ENCODE measurements at regions not wholly inside any gene's neighbourhood (a gene's known extent, or its start where the extent isn't known, plus 50 kb on each side); places are given as distances from the start of the nearest gene placed in this dataset.
"Not testable (repeated sequence)": the region's sequence is repeated elsewhere in the genome, so short reads cannot be mapped to it uniquely, and the experiment has no call there.

DNA sequence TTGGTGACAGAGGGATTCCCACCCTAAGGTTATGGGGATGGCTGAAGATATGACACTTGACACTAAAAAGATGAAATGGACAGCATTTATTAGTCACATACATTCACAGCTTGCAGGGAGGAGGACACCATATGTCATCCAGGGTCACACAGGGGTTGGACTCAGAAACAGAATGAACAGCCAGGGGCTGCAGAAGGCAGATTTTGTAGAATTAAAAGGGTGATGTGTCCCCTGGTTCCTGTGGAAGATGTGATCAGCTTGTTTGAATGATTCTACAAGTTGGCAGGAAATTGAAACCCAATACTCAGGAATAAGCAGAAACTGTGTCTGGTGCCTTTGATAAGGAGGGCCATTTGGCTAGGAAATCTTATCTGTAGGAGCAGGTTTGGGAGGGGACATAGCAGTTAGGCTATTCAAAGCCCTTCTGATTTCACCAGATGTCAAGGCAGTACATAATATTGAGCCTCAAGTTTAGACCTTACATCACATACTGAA lies 102.3 kb upstream of the GRIN3A start:
- DNase-seq = no peak

DNA sequence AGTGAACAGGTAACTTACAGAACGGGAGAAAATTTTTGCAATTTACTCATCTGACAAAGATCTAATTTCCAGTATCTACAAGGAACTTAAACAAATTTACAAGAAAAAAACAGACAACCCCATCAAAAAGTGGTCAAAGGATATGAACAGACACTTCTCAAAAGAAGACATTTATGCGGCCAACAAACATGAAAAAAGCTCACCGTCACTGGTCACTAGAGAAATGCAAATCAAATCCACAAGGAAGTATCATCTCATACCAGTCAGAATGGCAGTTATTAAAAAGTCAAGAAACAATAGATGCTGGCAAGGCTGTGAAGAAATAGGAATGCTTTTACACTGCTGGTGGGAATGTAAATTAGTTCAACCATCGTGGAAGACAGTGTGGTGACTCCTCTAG lies 100.5 kb upstream of the GRIN3A start:
- DNase-seq = not testable (repeated sequence)

DNA sequence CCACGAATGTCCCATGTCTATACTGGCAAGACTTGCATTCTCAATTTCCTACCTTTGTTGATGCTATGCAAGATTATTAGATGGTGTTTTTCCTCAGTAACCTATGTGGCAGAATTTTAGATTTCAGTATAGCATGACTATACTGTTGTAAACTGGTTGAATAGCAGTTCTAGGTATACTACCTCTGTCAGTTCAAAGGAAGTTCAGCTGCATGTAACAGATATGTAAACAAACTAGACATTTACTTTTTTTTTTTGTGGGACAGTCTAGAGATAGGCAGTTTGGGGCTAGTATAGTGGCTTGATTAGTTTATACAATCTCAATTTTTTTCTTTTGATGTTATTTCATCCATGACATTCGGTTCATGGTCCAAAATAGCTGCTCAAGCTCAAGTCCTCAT lies 97.6 kb upstream of the GRIN3A start:
- no peak for DNase-seq

DNA sequence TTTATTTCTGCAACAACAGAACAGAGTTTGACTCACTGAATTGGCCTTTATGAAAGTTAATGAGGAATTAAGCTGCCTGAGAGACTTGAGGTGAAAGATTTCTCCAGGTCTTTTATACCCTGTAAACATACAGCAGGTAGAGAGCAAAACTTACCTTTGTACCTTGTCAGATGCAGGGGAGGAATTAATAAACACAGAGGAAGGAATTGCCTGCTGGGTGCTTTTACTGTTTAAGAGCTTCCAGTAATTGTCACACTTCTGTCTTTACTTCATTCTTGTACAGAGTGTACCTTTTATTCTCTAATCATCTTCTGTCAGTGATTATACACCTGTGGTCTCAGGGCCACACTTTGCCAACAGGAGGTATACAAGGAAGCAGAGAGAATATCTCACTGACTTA lies 94.0 kb upstream of the GRIN3A start:
- DNase-seq = no peak

DNA sequence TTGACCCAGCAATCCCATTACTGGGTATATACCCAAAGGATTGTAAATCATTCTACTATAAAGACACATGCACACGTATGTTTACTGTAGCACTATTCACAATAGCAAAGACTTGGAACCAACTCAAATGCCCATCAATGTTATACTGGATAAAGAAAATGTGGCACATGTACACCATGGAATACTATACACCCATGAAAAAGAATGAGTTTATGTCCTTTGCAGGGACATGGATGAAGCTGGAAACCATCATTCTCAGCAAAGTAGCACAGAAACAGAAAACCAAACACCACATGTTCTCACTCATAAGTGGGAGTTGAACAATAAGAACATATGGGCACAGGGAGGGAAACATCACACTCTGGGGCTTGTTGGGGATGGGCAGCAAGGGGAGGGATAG lies 83.0 kb upstream of the GRIN3A start:
- DNase-seq = not testable (repeated sequence)

DNA sequence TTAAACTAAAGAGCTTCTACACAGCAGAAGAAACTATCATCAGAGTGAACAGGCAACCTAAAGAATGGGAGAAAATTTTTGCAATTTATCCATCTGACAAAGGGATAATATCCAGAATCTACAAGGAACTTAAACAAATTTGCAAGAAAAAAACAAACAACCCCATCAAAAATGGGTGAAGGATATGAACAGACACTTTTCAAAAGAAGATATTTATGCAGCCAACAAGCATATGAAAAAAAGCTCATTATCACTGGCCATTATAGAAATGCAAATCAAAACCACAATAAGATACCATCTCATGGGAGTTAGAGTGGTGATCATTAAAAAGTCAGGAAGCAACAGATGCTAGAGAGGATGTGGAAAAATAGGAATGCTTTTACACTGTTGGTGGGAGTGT lies 82.5 kb upstream of the GRIN3A start:
- DNase-seq = not testable (repeated sequence)

DNA sequence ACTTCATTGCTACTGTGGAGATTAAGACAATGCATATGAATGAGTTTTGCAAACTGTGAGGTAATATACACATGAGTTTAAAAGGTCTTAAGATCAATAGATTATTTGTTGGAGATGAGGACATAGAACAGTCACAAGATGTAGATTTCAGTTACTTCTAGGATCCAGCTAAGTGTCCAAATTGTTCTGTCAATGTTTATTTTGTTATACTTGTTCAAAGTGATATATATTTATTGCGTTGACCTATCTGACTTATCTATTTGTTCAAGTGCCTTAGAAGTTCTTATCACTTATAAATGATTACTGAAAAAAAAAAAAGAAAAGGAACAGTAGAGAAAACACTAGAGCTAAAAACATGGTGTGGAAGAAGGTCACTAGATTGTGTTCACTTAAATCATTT lies 75.6 kb upstream of the GRIN3A start:
- DNase-seq = no peak

DNA sequence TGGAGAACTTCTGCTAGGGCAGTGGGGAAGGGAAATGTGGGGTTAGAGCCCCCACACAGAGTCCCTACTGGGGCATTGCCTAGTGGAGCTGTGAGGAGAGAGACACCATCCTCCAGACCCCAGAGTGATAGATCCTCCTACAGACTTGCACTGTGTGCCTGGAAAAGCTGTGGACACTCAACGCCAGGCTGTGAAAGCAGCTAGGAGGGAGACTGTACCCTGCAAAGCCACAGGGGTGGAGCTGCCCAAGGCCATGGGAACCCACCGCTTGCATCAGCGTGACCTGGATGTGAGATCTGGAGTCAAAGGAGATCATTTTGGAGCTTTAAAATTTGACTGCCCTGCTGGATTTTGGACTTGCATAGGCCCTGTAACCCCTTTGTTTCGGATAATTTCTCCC lies 69.4 kb upstream of the GRIN3A start:
- not testable (repeated sequence) for DNase-seq

DNA sequence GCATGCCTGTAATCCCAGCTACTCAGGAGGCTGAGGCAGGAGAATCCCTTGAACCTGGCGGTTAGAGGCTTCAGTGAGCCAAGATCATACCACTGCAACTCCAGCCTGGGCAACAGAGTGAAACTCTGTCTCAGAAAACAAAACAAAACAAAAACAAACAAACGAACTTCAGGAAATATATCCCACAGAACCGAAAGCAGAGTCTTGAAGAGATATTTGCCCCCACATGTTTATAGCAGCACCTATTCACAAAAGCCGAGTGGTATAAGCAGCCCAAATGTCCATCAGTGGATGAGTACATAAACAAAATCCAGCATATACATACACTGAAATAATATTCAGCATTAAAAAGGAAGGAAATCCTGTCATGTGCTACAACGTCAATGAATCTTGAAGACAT lies 57.6 kb upstream of the GRIN3A start:
- DNase-seq = no peak

DNA sequence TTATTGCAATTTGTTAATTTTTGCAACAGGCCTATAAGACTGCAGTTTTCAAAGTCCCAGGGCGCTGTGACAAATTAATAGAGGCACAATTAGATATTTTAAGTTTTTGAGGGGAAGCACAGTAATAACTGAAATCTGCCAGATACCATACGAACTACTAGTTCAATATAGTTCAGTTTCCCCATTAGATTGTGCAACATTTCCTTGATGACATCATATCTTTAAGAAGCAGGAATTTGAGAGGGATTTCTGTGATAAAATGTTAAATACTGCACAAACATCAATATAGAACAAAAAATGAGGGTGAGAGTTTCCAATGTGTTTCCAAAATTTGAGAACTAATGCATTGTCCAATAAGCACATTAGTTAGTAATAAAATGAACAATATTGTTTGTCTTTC lies 56.7 kb upstream of the GRIN3A start:
- no peak for DNase-seq

DNA sequence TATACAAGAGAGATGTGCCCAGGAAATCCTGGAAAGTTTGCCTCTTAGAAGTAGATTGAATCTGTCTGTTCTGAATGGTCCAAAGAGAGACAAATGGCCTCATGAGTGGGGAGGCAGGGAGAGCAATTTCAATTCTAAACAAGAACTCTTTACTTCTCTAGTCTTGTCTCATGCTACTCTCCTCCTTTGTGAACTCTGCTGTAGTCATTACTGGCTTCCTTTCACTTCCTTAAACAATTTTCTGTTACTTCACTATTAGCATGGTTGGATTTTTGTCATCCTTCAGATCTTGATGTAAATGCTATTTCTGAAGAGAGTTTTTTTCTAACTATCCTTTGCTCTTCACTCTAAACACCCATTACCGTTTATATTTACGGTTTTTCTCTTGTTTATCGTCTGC lies 54.0 kb upstream of the GRIN3A start:
- DNase-seq = no peak

DNA sequence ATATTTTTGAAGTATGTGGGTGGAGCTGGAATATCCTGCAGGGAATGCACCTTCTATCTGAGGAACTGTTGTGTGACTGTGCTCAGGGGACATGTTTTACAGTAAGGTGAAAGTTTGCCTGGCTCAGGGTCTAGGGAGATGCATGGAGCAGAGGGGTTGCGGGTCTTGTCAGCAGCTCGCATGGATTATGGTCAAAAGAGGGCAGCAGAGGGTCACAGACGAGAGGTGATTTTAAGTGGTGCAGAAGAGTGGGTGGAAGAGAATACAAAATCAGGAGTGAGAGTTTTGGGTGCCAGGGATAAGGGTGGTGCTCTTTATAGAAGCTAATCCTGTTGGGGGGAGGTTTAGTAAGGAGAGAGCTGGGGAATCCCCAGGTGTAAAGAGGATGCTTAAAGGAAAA lies 53.5 kb upstream of the GRIN3A start:
- peak; percentile 62 for DNase-seq

DNA sequence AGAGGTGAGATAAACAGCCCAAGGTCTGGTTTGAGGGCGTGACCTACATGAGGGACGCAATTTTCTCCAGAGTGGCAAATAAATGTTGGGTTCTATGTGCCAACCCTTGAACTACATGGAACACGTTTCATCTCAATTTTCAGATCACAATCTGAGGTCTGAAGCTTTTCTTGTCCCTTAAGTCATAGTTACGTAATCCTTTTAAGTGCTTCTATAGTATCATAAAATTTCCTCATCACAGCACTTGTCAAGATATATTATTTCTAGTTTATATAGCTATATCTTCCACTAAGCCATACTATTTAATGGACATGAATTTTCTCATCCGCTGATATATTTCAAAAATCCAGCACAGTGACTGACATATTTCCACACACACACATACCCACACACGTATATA lies 53.1 kb upstream of the GRIN3A start:
- DNase-seq = no peak
